NT2/D1 (cell line): ENCODE measurements at regions not wholly inside any gene's neighbourhood (a gene's known extent, or its start where the extent isn't known, plus 50 kb on each side); places are given as distances from the start of the nearest gene placed in this dataset.

Experiments
- DNase-seq: peaks from one replicate; pipeline ENCODE4 v3.0.0-alpha.2; 2011; ENCODE audit warnings: low read depth, low spot score
- H3K27me3 ChIP-seq: 2 replicates; pipeline ENCODE4 v1.6.0; 2011; ENCODE audit warnings: mild to moderate bottlenecking; ENCODE audit not compliant: insufficient read length, insufficient read depth
- H3K36me3 ChIP-seq: 2 replicates; pipeline ENCODE4 v1.6.1; 2011; ENCODE audit warnings: mild to moderate bottlenecking, low read length, mixed read lengths; ENCODE audit not compliant: insufficient read depth, insufficient read length
- H3K4me1 ChIP-seq: 2 replicates; pipeline ENCODE4 v1.5.1; 2011; ENCODE audit not compliant: insufficient read depth, insufficient read length
- H3K4me3 ChIP-seq: 2 replicates; pipeline ENCODE4 v1.5.1; 2011; ENCODE audit warnings: low read depth; ENCODE audit not compliant: insufficient read length
- H3K9ac ChIP-seq: 2 replicates; pipeline ENCODE4 v1.6.0; 2011; ENCODE audit warnings: low read depth; ENCODE audit not compliant: insufficient read length
- H3K9me3 ChIP-seq: 2 replicates; pipeline ENCODE4 v1.5.1; 2011; ENCODE audit warnings: mild to moderate bottlenecking, low read length; ENCODE audit not compliant: insufficient read depth
- SUZ12 ChIP-seq: IDR thresholded peaks from 2 replicates; pipeline ENCODE4 v1.6.1; 2011; ENCODE audit not compliant: insufficient read length, insufficient read depth; ENCODE audit errors: extremely low read depth
- YY1 ChIP-seq: IDR thresholded peaks from 2 replicates; pipeline ENCODE4 v1.6.1; 2011; ENCODE audit not compliant: insufficient read length, insufficient read depth
- ZNF274 ChIP-seq: IDR thresholded peaks from 2 replicates; pipeline ENCODE4 v1.6.1; 2011; ENCODE audit warnings: mild to moderate bottlenecking, low read depth, low read length

- no peak for TF ChIP-seq SUZ12
- Histone ChIP-seq H3K36me3 (no peaks in the 10 kb centered on the region), H3K9ac (no peak overlapping the region), H3K9me3 (no peaks in the 10 kb centered on the region), H3K4me1 (no peaks in the 10 kb centered on the region), H3K27me3 (no peaks in the 10 kb centered on the region), H3K4me3 (no peak overlapping the region)
- DNase-seq: no peak
Measured at GRCh38 chr5:91706785-91707520, 323.8 kb upstream of the ARRDC3 start.

DNA sequence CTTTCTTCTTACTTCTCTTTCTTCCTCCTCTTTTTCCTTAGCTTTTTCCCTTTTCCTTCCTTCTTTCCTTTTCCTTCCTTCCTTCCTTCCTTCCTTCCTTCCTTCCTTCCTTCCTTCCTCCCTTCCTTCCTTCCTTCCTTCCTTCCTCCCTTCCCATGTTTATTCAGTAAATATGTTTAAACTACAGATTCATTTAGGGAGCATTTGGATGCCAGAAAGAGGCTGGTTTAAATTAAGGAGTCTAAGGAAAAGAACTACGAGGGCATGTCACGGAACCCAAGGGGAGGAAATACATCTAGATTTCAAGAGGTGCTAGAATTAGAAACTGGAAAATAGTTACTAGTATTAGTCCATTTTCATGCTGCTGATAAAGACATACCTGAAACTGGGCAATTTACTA is 320.0 kb upstream of the ARRDC3 start:
- H3K4me3 ChIP-seq: no peak overlapping the region
- TF ChIP-seq ZNF274 (no peak), SUZ12 (no peak), YY1 (no peak)
- no peaks in the 10 kb centered on the region for H3K27me3 ChIP-seq
- H3K4me1 ChIP-seq: no peaks in the 10 kb centered on the region
- H3K9ac ChIP-seq: no peak overlapping the region
- H3K36me3 ChIP-seq: no peaks in the 10 kb centered on the region
- no peak for DNase-seq
- H3K9me3 ChIP-seq: no peaks in the 10 kb centered on the region

DNA sequence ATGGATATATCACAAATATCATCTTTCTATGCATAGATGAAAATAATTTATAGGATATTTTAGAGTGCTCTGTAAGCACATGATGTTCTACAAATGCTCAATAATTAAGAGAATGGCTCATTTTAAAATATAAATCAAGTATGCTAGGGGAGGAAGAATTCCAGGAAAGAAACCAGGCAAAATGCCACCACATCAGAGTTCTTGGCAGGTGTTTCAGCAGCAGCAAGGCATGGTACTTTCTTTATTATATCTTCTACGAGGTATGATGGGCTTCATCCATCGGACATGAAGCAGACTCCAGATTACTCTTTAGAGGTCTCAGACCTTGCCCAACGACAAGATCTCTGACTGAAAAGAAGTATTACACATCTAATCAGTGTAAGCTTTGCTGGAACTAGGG is 316.3 kb upstream of the ARRDC3 start:
- Histone ChIP-seq H3K4me1 (no peaks in the 10 kb centered on the region), H3K9ac (no peak overlapping the region), H3K9me3 (no peaks in the 10 kb centered on the region; the same call in 1 of the 2 replicates), H3K27me3 (no peaks in the 10 kb centered on the region), H3K4me3 (no peak overlapping the region), H3K36me3 (no peaks in the 10 kb centered on the region)
- TF ChIP-seq SUZ12 (no peak), ZNF274 (no peak), YY1 (no peak)
- DNase-seq: no peak

- Histone ChIP-seq H3K4me1 (no peaks in the 10 kb centered on the region), H3K9me3 (no peaks in the 10 kb centered on the region; the same call in none of the 2 replicates), H3K4me3 (no peak overlapping the region), H3K27me3 (no peaks in the 10 kb centered on the region), H3K36me3 (no peaks in the 10 kb centered on the region), H3K9ac (no peak overlapping the region)
- TF ChIP-seq YY1: no peak
- no peak for TF ChIP-seq ZNF274
- TF ChIP-seq SUZ12: no peak
- DNase-seq: no peak
Measured at GRCh38 chr5:91691592-91691991, 308.5 kb upstream of the ARRDC3 start.

- Histone ChIP-seq H3K9me3 (no peaks in the 10 kb centered on the region; the same call in none of the 2 replicates), H3K4me1 (no peaks in the 10 kb centered on the region), H3K27me3 (no peaks in the 10 kb centered on the region), H3K36me3 (no peaks in the 10 kb centered on the region), H3K4me3 (no peak overlapping the region), H3K9ac (no peak overlapping the region)
- no peak for TF ChIP-seq ZNF274
- no peak for TF ChIP-seq YY1
- TF ChIP-seq SUZ12: no peak
- no peak for DNase-seq
Measured at GRCh38 chr5:91690921-91691320, 307.8 kb upstream of the ARRDC3 start.

DNA sequence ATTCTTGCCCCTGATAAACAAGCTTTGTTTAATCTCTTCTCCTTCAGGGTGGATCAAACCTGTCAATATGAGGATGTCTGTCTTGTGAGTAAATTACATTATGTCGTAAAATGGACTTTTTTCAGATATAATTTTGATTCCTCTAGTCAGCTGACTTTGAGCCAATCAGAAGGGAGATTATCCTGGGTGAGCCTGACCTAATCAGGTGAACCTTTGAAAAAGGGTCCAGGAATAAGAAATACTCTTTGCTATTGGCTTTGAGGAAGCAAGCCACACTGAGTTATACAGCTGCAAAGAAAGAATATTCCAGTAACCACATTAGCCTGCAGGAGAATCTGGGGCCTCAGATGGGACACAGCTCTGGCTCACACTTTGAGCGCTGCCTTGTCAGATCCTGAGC is 304.3 kb upstream of the ARRDC3 start:
- no peak for DNase-seq
- Histone ChIP-seq H3K36me3 (no peaks in the 10 kb centered on the region), H3K9ac (no peak overlapping the region), H3K27me3 (no peaks in the 10 kb centered on the region), H3K4me1 (no peaks in the 10 kb centered on the region), H3K4me3 (no peak overlapping the region), H3K9me3 (no peaks in the 10 kb centered on the region; the same call in 1 of the 2 replicates)
- TF ChIP-seq YY1 (no peak), SUZ12 (no peak), ZNF274 (no peak)

DNA sequence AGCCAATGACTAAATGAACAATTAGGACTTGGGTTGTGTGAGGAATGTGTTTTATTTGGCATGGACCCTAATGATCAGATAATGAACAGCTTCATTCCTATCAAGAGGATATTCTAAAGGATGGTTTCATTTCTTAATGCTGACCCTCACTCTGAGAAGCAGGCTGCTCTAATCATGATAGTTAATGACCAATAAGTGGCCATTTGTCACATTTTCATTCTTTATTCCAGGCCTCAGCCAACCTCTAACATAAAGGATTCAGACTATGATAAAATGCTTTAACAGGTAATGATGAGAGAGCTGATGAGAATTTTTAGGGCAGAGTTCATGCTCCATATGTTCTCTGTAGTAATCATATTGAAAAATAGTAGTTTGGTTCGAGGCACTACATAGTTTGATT is 301.5 kb upstream of the ARRDC3 start:
- DNase-seq: no peak
- Histone ChIP-seq H3K9ac (no peak overlapping the region), H3K36me3 (no peaks in the 10 kb centered on the region), H3K4me3 (no peak overlapping the region), H3K4me1 (no peaks in the 10 kb centered on the region), H3K9me3 (no peaks in the 10 kb centered on the region), H3K27me3 (no peaks in the 10 kb centered on the region)
- TF ChIP-seq ZNF274: no peak
- TF ChIP-seq SUZ12: no peak
- no peak for TF ChIP-seq YY1

- no peak for DNase-seq
- H3K27me3 ChIP-seq: no peaks in the 10 kb centered on the region
- H3K36me3 ChIP-seq: no peaks in the 10 kb centered on the region
- no peak overlapping the region for H3K9ac ChIP-seq
- H3K4me1 ChIP-seq: no peaks in the 10 kb centered on the region
- H3K4me3 ChIP-seq: no peak overlapping the region
- H3K9me3 ChIP-seq: no peaks in the 10 kb centered on the region
- TF ChIP-seq SUZ12 (no peak), ZNF274 (no peak), YY1 (no peak)
Measured at GRCh38 chr5:91670563-91670962, 287.4 kb upstream of the ARRDC3 start.
